SK-N-SH (cell line): ENCODE measurements at regions not wholly inside any gene's neighbourhood (a gene's known extent, or its start where the extent isn't known, plus 50 kb on each side); places are given as distances from the start of the nearest gene placed in this dataset.

Experiments used
- CTCF ChIA-PET: fragments of 300-600, 350-600 bp; formaldehyde crosslinking; extraction: SDS; loops from one replicate; lab custom pipeline; 2021; lab: Yijun Ruan, JAX
- POLR2A ChIA-PET: fragments of 350-600 bp; sonication (Branson Sonifier 250); formaldehyde crosslinking; extraction: SDS; loops from one replicate; lab custom pipeline; 2020; ENCODE audit warnings: antibody characterized with exemption, inconsistent platforms; lab: Yijun Ruan, JAX
- DNase-seq: peaks from one replicate; pipeline ENCODE4 v3.0.0; 2012
- H2AFZ ChIP-seq: fragments of 200-600 bp; sonication (generic); 2 replicates; pipeline ENCODE4 v1.8.1; 2016; ENCODE audit warnings: antibody characterized with exemption, mild to moderate bottlenecking, low read depth
- H3F3A ChIP-seq: fragments of 200-600 bp; sonication (generic); replicated peaks from 2 replicates; pipeline ENCODE3; 2016; ENCODE audit warnings: antibody characterized with exemption, mild to moderate bottlenecking; ENCODE audit not compliant: insufficient read depth
- H3K27ac ChIP-seq, 2 experiments: fragments of 200-500 bp in 1 of 2; fragments of 200-600 bp in 1 of 2; sonication (Bioruptor generic) in 1 of 2; sonication (generic), shearing (Covaris generic) in 1 of 2; 2 replicates each; pipeline versions ENCODE4 v1.5.1 to v1.6.1; 2014 to 2016; ENCODE audit warnings: low read depth in 2 of 2, inconsistent platforms in 1 of 2, low read length in 1 of 2, mild to moderate bottlenecking in 1 of 2, mixed read lengths in 1 of 2
- H3K27me3 ChIP-seq: fragments of 200-600 bp; sonication (generic), shearing (Covaris generic); 2 replicates; pipeline ENCODE4 v1.6.1; 2016; ENCODE audit warnings: mixed run types; ENCODE audit not compliant: insufficient read depth
- H3K36me3 ChIP-seq, 2 experiments: fragments of 200-500 bp in 1 of 2; fragments of 200-600 bp in 1 of 2; sonication (Bioruptor generic) in 1 of 2; sonication (generic) in 1 of 2; replicated peaks in 1 of 2; 2 replicates each; pipeline versions ENCODE3 to v1.5.1; 2014 to 2016; ENCODE audit warnings: low read length in 1 of 2, mild to moderate bottlenecking in 1 of 2; ENCODE audit not compliant: insufficient read depth in 2 of 2, control insufficient read depth in 1 of 2
- H3K4me1 ChIP-seq, 2 experiments: fragments of 200-500 bp in 1 of 2; fragments of 200-600 bp in 1 of 2; sonication (Bioruptor generic) in 1 of 2; sonication (generic), shearing (Covaris generic) in 1 of 2; 2 replicates each; pipeline versions ENCODE4 v1.5.1 to v1.6.1; 2014 to 2016; ENCODE audit warnings: low read depth in 1 of 2, low read length in 1 of 2, mixed run types in 1 of 2; ENCODE audit not compliant: insufficient read depth in 2 of 2, control insufficient read depth in 1 of 2
- H3K4me2 ChIP-seq: fragments of 200-600 bp; sonication (generic), shearing (Covaris generic); 2 replicates; pipeline ENCODE4 v1.6.1; 2017; ENCODE audit warnings: mixed run types
- H3K4me3 ChIP-seq, 2 experiments: fragments of 200-500 bp in 1 of 2; fragments of 200-600 bp in 1 of 2; sonication (Bioruptor generic) in 1 of 2; sonication (generic), shearing (Covaris generic) in 1 of 2; 2 replicates each; pipeline versions ENCODE4 v1.5.1 to v1.8.1; 2014 to 2016; ENCODE audit warnings: low read depth in 2 of 2, inconsistent platforms in 1 of 2, low read length in 1 of 2, mild to moderate bottlenecking in 1 of 2, mixed read lengths in 1 of 2, moderate library complexity in 1 of 2
- H3K79me2 ChIP-seq: fragments of 200-600 bp; sonication (generic); 2 replicates; pipeline ENCODE4 v1.8.1; 2017; ENCODE audit warnings: mild to moderate bottlenecking; ENCODE audit not compliant: insufficient read depth
- H3K9ac ChIP-seq: fragments of 200-600 bp; sonication (generic); 2 replicates; pipeline ENCODE4 v1.6.1; 2017; ENCODE audit warnings: mixed run types
- H3K9me2 ChIP-seq: fragments of 200-600 bp; sonication (generic); 2 replicates; pipeline ENCODE4 v1.6.1; 2017; ENCODE audit warnings: mixed run types
- H3K9me3 ChIP-seq: fragments of 200-600 bp; sonication (generic); 2 replicates; pipeline ENCODE4 v1.6.1; 2017; ENCODE audit warnings: mixed run types, mild to moderate bottlenecking, moderate library complexity
- H4K20me1 ChIP-seq: fragments of 200-600 bp; sonication (generic); 2 replicates; pipeline ENCODE4 v1.6.1; 2017; ENCODE audit warnings: mild to moderate bottlenecking, mixed run types; ENCODE audit not compliant: insufficient read depth
- EP300 ChIP-seq, 2 experiments: IDR thresholded peaks; 2 replicates each; pipeline versions ENCODE4 v1.4.0 to v1.6.1; 2012; ENCODE audit warnings: borderline replicate concordance in 1 of 2, low read depth in 1 of 2, low read length in 1 of 2
- EZH2phosphoT487 ChIP-seq: fragments of 200-600 bp; sonication (generic); IDR thresholded peaks from 2 replicates; pipeline ENCODE4 v1.6.1; 2017; ENCODE audit warnings: low read depth, mixed run types, mild to moderate bottlenecking, antibody characterized with exemption, moderate library complexity, borderline replicate concordance
- FOSL2 ChIP-seq: IDR thresholded peaks from 2 replicates; pipeline ENCODE4 v1.4.0; 2012; ENCODE audit warnings: low read depth, mild to moderate bottlenecking, moderate library complexity, borderline replicate concordance
- FOXM1 ChIP-seq: IDR thresholded peaks from 2 replicates; pipeline ENCODE4 v1.4.0; 2012; ENCODE audit warnings: low read depth, mild to moderate bottlenecking
- GATA2 ChIP-seq: sonication (generic); formaldehyde crosslinking; IDR thresholded peaks from 2 replicates; pipeline ENCODE4 v1.5.0; 2020; ENCODE audit warnings: mild to moderate bottlenecking, missing genetic modification reagents
- IRF3 ChIP-seq: fragments of 150-350 bp; IDR thresholded peaks from 2 replicates; pipeline ENCODE4 v1.6.1; 2016; ENCODE audit warnings: mild to moderate bottlenecking, low read depth, low read length
- JUND ChIP-seq: IDR thresholded peaks from 2 replicates; pipeline ENCODE4 v1.4.0; 2012
- MEF2A ChIP-seq: IDR thresholded peaks from 2 replicates; pipeline ENCODE4 v1.4.0; 2012; ENCODE audit warnings: low read depth, borderline replicate concordance
- PBX3 ChIP-seq: IDR thresholded peaks from 2 replicates; pipeline ENCODE4; 2012
- RAD21 ChIP-seq: IDR thresholded peaks from 2 replicates; pipeline ENCODE4 v1.6.1; 2012; ENCODE audit warnings: mild to moderate bottlenecking, low read length
- RCOR1 ChIP-seq: fragments of 150-350 bp; IDR thresholded peaks from 2 replicates; pipeline ENCODE4 v1.6.1; 2017; ENCODE audit warnings: antibody characterized with exemption, low read length
- RFX5 ChIP-seq: IDR thresholded peaks from 2 replicates; pipeline ENCODE4 v1.6.1; 2012; ENCODE audit warnings: mild to moderate bottlenecking, improper control_type of control experiment, low read length
- SIN3A ChIP-seq: IDR thresholded peaks from 2 replicates; pipeline ENCODE4 v1.6.1; 2012; ENCODE audit warnings: low read depth, mild to moderate bottlenecking, low read length, moderate library complexity, borderline replicate concordance
- SMC3 ChIP-seq: IDR thresholded peaks from 2 replicates; pipeline ENCODE4 v1.6.1; 2012; ENCODE audit warnings: low read depth, low read length, improper control_type of control experiment
- USF1 ChIP-seq: IDR thresholded peaks from 2 replicates; pipeline ENCODE4 v1.4.0; 2012; ENCODE audit warnings: low read depth, borderline replicate concordance
- USF2 ChIP-seq: fragments of 150-350 bp; IDR thresholded peaks from 2 replicates; pipeline ENCODE4 v1.6.1; 2017; ENCODE audit warnings: antibody characterized with exemption, low read length, low read depth, borderline replicate concordance
- ZBTB33 ChIP-seq: IDR thresholded peaks from 2 replicates; pipeline ENCODE4 v1.4.0; 2012; ENCODE audit warnings: low read depth, borderline replicate concordance
- WGBS: methylation state at CpG from one replicate; pipeline ENCODE4 v1.1.6; 2017; ENCODE audit warnings: low lambda C conversion rate; 5-methylcytosine and 5-hydroxymethylcytosine counted together

- Histone ChIP-seq H3K36me3 (no peaks in the 10 kb centered on the region), H3K4me1 (peaks cover 0 to 66% of the 10 kb centered on the region in 2 experiments; a peak in 2 of 4 replicates), H3K27me3 (no peaks in the 10 kb centered on the region), H3F3A (no peaks in the 10 kb centered on the region), H3K79me2 (no peaks in the 10 kb centered on the region), H3K9me3 (no peaks in the 10 kb centered on the region), H3K4me3 (no peak overlapping the region), H3K9ac (no peak overlapping the region), H3K27ac (peak overlapping the region in 1 of 2 experiments; percentile 94; a peak in 2 of 4 replicates), H3K9me2 (no peaks in the 10 kb centered on the region), H2AFZ (no peak overlapping the region), H3K4me2 (no peak overlapping the region), H4K20me1 (no peaks in the 10 kb centered on the region)
- TF ChIP-seq FOXM1 (no peak), EZH2phosphoT487 (no peak), RCOR1 (no peak), SIN3A (no peak), GATA2 (CRISPR knock-in tag) (no peak), PBX3 (no peak), JUND (no peak), USF1 (no peak), RAD21 (no peak), USF2 (no peak), MEF2A (no peak), IRF3 (no peak), EP300 (IDR thresholded peaks at IDR 0.05; ENCODE audit: borderline replicate concordance in 1 of 2, low read depth in 1 of 2, low read length in 1 of 2) (no peak), ZBTB33 (no peak), FOSL2 (no peak), SMC3 (no peak), RFX5 (no peak)
- ChIA-PET POLR2A (no interaction called here), CTCF (interaction anchor here (1.0 to 4.9 kb wide), 7 partner anchors 10 to 358 kb away, joined by 3 to 29 read pairs (median 4); no protein-coding TSS in a partner anchor)
- 90% methylated on average over 12 of the region's 12 CpGs for WGBS
- no peak for DNase-seq
Observed at GRCh38 chr1:228867951-228868730, 132.9 kb downstream of the RHOU start.
